Fibroblast of the aortic adventitia (primary cell): ENCODE measurements at regions not wholly inside any gene's neighbourhood (a gene's known extent, or its start where the extent isn't known, plus 50 kb on each side); places are given as distances from the start of the nearest gene placed in this dataset.
"Not testable (repeated sequence)": the region's sequence is repeated elsewhere in the genome, so short reads cannot be mapped to it uniquely, and the experiment has no call there.

ENCODE experiments used
- DNase-seq: peaks from one replicate; pipeline ENCODE4 v3.0.0-alpha.2; 2010; ENCODE audit warnings: low read depth
- H3K4me3 ChIP-seq: 2 replicates; pipeline ENCODE4 v1.5.1; 2011; ENCODE audit warnings: low read depth, mild to moderate bottlenecking, control low read depth, low read length, moderate library complexity
- CTCF ChIP-seq: IDR thresholded peaks from 2 replicates; pipeline ENCODE4 v1.5.1; 2011; ENCODE audit warnings: mild to moderate bottlenecking, low read length, control low read depth, inconsistent platforms; ENCODE audit not compliant: insufficient read depth

- peak; percentile 54 for TF ChIP-seq CTCF
- DNase-seq: no peak
- no peak overlapping the region for H3K4me3 ChIP-seq
Observed at GRCh38 chr18:62637807-62638687, 77.3 kb upstream of the PHLPP1 start.

DNA sequence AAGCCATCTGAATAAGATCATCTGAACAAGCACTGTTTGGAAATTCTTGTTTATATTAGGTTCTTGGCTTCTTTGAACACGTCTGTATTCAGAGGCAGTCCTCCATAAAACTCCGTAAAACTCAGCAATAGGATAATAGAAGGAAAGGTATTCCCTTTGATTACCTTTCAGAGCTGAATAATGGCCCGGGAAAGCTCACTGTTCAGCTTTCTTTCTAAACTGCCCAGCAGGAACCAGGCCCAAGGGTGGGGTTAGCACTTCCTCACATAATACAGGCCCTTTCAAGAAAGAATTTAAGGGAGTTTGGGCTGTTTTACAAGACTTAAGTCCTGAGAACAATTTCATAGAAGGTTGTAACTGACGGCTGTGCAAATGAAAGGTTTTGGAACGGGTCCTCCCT, 72.2 kb upstream of the PHLPP1 start:
- TF ChIP-seq CTCF: no peak
- DNase-seq: no peak
- no peak overlapping the region for H3K4me3 ChIP-seq

GRCh38 chr18:62644773-62645172, 70.6 kb upstream of the PHLPP1 start:
- TF ChIP-seq CTCF: no peak
- H3K4me3 ChIP-seq: no peak overlapping the region
- no peak for DNase-seq

DNA sequence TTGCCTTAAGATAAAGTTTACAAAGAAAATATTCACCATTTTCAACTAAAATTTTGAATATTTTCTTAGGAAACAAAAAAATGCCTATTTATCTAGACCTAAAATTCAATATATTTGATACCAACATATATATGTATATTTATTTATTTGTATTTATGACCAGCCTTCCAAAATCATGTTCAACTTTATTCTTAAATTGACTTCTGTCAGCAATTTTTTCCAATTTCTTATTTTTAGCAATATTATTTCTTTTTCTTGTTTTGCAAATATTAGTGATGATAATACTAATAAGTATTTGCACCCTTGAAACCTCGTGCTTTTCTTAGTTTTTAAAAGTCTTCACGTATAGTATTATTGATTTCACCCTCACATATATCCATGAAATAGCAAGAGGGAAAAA, 68.2 kb upstream of the PHLPP1 start:
- no peak overlapping the region for H3K4me3 ChIP-seq
- TF ChIP-seq CTCF: no peak
- DNase-seq: no peak

- no peak for TF ChIP-seq CTCF
- no peak for DNase-seq
- H3K4me3 ChIP-seq: no peak overlapping the region
Observed at GRCh38 chr18:62648045-62648678, 67.2 kb upstream of the PHLPP1 start.

DNA sequence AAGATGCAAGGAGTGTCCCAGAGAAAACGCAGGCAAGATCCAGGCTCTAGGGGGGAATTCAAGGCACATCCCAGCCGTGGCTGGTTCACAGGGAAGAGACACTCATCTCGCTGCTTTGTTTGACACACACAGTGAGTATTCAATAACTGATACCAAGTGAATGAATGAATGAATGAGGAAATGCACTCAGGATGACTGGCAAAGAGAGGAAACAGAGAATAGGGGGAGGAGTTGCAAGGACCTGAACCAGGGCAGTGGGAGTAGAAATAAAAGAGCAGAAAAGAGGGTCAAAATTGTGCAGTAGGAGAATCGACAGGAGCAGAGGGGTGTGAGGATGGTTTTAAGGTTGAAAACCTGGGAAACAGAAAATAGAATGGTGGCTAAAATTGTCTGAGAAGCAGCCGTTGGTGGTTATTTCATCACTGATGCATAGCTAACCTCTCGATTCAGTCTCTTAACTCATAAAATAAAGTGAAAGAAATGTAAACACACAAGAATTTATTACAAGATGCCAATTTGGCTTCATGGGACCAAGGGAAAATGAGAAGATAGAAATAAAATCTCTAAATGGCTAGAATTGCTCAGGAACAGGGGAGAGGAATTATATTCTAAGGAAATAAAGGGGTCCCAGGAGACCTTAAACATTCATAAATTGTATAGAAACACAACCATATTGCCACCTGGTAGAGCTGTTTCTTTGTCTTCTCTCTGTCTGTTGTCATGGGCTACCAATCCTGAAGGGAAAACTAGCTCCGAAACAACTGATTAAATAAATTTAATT, 63.9 kb upstream of the PHLPP1 start:
- DNase-seq: peak; percentile 4
- TF ChIP-seq CTCF: no peak
- H3K4me3 ChIP-seq: no peak overlapping the region

GRCh38 chr18:62652057-62652629, 63.2 kb upstream of the PHLPP1 start:
- not testable (repeated sequence) for H3K4me3 ChIP-seq
- peak; percentile 13 for DNase-seq
